HK-2 (cell line): ENCODE measurements at regions not wholly inside any gene's neighbourhood (a gene's known extent, or its start where the extent isn't known, plus 50 kb on each side); places are given as distances from the start of the nearest gene placed in this dataset.
"Not testable (repeated sequence)": the region's sequence is repeated elsewhere in the genome, so short reads cannot be mapped to it uniquely, and the experiment has no call there.

ENCODE experiments used
- DNase-seq: peaks from one replicate; pipeline ENCODE4 v3.0.0-alpha.2; 2018; ENCODE audit not compliant: unreplicated experiment

GRCh38 chr4:129254126-129254525 lies 158.2 kb downstream of the C4orf33 start:
- DNase-seq = no peak

DNA sequence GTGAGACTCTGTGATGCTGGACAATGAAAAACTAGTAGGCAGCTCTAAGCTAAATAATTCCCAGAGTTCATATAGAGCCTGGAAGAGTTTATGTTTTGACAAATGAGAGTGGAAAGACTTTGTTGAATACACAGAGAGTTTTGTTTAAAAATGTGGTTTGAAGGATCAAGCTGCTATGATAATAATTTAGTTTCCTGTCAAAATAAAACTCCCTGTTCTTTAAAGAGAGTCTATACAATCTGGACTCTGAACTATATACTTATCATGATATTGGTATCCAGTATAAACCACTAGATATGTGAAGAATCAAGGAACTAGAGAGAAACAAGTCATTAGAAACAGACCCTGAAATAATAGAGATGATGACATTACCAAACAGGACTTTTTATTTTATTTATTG lies 158.6 kb downstream of the C4orf33 start:
- DNase-seq = no peak

GRCh38 chr4:129261584-129261983 lies 165.6 kb downstream of the C4orf33 start:
- no peak for DNase-seq

- no peak for DNase-seq
Measured at GRCh38 chr4:129264008-129264657, 168.2 kb downstream of the C4orf33 start.

DNA sequence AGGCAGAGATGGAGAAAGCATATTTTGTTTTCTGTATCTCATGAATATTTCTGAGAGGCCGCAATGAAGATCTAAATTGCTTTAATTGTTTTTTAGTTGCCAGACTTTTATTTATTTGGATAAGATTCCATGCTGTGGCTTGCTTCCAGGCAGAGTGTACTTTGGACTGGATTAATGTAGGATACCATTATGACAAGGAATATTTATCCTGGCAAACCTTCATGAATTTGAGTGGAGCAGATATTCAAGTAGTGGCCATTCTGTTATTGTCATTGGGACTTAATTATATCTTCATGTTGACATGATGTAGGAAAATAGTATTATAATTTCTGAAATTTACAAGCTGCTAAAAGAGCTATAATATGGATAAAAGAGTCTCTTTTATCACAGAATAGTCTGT lies 182.9 kb downstream of the C4orf33 start:
- DNase-seq = no peak

DNA sequence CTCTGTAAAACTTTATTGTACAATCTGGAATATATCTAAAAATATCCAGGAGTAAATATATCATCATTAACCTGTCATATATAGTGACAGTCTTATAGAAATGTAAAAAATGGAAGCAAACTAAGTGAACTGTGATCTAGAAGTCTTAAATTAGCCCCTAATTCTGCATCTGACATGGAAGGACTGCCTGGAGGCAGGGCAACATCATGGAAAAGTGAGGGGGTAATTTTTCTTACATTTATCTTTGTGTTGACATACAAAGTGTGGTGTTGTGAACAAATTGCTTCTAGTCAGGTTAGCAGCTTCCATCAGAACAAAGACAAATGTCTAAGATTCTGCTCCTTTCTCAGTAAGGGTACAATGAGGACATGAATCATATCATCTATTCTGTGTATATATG lies 186.3 kb downstream of the C4orf33 start:
- no peak for DNase-seq

- DNase-seq = not testable (repeated sequence)
Measured at GRCh38 chr4:129292194-129292593, 196.2 kb downstream of the C4orf33 start.

DNA sequence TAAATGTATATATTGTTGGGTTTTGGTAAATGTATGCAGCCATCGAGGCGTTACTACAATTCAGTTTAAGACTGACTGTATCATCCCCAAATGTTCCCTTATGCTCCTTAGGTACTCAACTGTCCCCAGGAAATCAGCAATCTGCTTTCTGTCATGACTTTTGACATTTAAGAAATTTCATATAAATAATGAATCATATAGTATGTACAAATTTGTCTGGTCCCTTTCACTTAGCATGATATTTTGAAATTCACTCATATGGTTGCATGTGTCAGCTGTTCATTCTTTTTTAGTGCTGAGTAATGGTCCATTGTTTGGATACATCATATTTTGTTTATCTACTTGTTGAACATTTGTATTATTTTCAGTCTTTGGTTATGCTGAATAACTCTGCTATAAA lies 218.8 kb downstream of the C4orf33 start:
- no peak for DNase-seq

- DNase-seq = no peak
Measured at GRCh38 chr4:129322920-129323319, 227.0 kb downstream of the C4orf33 start.

GRCh38 chr4:129323658-129324057 lies 227.7 kb downstream of the C4orf33 start:
- no peak for DNase-seq

GRCh38 chr4:129326571-129327460 lies 230.9 kb downstream of the C4orf33 start:
- no peak for DNase-seq

- no peak for DNase-seq
Measured at GRCh38 chr4:129327637-129328036, 231.7 kb downstream of the C4orf33 start.

- no peak for DNase-seq
Measured at GRCh38 chr4:129328162-129328561, 232.2 kb downstream of the C4orf33 start.

GRCh38 chr4:129334136-129334535 lies 238.2 kb downstream of the C4orf33 start:
- no peak for DNase-seq

- no peak for DNase-seq
Measured at GRCh38 chr4:129335276-129335675, 239.3 kb downstream of the C4orf33 start.

- DNase-seq = no peak
Measured at GRCh38 chr4:129335818-129336217, 239.9 kb downstream of the C4orf33 start.

GRCh38 chr4:129336457-129337227 lies 240.7 kb downstream of the C4orf33 start:
- DNase-seq = no peak

- DNase-seq = no peak
Measured at GRCh38 chr4:129337228-129337620, 241.3 kb downstream of the C4orf33 start.

GRCh38 chr4:129342819-129343408 lies 247.0 kb downstream of the C4orf33 start:
- DNase-seq = no peak

GRCh38 chr4:129344058-129344457 lies 248.1 kb downstream of the C4orf33 start:
- no peak for DNase-seq

- no peak for DNase-seq
Measured at GRCh38 chr4:129345609-129346008, 249.7 kb downstream of the C4orf33 start.

DNA sequence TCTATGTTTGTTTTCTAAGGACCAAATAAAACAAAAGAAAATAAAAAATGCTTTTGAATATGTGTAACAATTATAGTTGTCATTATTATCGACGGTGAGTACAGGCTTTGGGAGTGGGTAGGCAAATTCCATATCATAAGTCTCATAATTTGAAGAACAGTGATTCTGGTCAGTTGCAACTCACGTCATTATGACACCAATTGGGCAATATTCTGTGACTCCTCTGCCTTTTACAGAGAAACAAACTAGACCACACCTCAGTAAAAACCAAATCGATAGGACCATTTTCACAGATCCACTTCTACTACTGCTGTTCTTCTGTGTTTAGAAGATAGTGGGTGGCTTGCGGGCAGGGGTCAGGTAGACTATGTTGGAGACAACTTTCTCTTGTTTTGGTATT lies 250.1 kb downstream of the C4orf33 start:
- DNase-seq = no peak
